HG02870 (cell line): ENCODE measurements at regions not wholly inside any gene's neighbourhood (a gene's known extent, or its start where the extent isn't known, plus 50 kb on each side); places are given as distances from the start of the nearest gene placed in this dataset.

ENCODE experiments used
- ATAC-seq: cut with Tn5 transposase; IDR thresholded peaks from one replicate; pipeline ENCODE4 v1.9.1; 2021; ENCODE audit warnings: mild to moderate bottlenecking, moderate library complexity; ENCODE audit not compliant: unreplicated experiment

DNA sequence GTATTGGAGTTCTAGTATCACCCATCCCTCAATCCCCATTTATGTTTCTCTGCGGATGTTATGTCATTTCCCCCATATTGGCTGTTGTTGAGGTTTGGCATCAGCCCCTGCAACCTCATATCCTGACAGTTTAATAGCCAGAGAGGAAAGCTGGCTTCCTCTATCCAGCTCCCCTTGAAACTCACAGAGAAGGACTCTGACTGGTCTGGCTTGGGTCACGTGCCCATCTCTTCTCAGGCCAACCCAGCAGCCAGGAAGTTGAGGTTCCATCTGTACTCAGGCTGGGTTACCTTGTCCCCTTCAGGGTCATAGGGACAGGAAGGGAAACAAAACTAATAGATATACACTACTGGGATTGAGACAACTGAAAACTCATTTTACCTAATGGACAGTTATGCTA lies 148.0 kb upstream of the SLC14A2 start:
- ATAC-seq = no peak

DNA sequence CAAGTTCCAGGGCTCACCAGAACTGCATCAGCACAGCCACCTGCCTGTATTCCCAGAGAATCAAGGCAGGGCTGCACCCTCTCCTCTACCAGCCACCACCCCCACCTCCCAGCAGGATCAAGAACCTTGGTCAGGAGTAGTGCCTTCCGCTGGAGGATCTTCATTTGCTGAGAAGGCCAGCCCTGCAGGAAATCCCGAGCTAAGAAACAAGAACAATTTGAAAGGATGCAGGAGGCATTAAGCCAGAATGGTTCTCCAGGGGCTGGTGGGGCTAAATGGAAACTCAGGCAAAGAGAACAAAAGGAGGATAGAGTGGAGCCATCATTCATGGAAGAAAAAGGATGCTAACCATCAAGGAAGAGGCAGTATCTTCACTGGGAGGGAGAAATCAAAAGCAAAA lies 147.3 kb upstream of the SLC14A2 start:
- no peak for ATAC-seq

DNA sequence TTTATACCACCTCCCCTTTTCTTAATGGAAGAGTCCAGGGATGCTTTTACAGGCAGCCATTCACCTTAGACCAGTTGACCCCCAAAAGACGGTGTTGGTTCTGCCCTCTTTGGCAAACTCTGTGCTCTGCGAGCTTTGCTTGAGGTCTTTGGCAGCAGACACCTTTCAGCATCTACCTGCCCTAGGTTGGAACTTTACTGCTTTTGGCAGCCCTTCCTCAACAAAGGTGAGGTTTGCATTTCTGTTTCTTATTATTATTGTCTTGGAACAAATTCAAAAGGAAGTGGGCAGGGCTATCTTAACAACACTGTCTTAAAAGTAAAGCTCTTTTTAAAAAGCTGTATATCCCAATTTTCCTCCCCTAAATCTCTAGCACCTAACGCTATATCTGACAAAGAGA lies 136.4 kb upstream of the SLC14A2 start:
- no peak for ATAC-seq

DNA sequence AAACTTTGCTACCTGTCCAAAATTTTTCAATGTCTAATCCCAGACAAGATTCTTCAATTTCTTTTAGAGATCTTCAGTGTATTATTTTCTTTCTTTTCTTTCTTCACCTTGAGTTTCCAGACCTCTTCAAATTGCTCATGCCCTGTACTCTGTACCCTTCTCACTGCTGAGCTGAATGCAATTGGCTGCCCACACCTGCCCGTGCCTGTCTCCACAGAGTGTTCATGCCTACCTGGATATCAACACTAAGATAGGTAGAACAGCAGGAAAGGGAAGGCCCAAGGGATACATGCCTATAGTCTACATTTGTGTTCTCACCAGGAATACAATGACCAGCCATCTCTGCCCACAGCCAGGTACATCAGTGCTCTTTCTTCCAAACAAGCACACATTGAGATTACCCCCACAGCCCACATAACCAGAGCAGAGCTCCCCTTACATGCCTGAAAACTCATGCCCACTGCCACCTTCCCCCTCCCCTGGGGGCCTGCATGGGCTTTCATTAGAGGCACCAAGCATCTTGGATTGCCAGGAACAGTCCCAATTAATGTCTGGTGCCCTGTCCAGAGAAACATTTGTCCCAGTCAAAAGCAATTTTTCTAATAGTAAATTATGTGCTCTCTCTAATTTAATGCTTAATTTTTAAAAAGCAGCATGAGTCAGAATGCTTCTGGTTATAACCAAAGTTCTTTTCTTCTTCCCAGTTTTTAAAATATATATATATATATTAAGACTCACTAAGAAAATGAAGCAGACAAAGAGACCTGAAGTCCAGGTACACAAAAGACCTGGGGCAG lies 134.9 kb upstream of the SLC14A2 start:
- no peak for ATAC-seq

DNA sequence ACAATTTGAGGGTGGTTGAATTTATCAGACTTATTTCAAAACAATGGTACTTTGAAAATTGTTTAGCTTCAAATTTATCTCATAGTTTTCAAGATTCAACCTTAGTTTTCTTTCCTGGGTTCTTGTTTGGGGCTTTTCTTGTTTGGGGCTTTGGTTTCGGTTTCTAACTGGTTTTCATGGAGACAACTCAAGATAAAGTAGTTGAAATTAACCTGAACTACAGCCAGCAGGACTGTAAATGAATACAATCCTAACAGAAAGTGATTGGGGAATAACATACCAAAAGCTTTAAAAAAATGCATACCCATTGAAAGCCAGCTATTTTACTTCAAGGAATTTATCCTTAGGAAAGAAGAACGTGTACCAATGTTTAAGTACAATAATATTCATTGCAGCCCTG lies 133.5 kb upstream of the SLC14A2 start:
- ATAC-seq = no peak

DNA sequence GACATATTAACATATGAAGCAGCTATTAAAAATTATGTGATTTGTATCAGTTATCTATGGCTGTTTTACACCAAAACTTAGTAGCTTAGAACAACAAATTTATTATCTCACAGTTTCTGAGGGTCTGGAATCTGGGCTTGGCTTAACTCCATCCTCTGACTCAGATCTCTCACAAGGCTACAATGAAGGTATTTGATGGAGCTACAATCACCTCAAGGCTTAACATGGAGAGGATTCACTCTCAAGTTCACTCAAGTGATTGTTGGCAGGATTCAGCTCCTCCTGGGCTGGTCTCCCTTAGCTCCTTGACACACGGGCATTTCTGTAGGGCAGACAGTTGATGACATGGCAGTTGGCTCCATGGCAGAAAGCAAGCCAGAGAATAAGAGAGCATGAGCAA lies 133.0 kb upstream of the SLC14A2 start:
- no peak for ATAC-seq

DNA sequence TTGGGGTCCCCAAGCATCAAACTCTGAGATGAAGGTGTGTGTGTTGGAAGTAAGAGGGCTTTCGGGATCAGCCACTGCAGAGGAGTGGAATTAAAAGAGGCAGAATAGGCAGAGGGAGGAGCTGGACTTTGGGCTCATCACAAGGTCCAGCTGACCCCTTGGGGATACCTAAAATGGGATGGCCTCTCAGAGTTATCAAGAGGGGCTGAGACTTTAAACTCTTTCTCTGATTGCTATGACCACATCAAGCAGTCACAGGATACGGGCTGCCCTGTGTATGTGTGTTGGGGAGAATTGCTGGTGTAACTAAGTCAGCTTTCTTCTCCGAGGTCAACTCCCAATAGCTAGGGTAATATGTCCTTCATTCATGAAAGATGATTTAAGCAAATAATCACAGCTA lies 127.7 kb upstream of the SLC14A2 start:
- ATAC-seq = no peak

DNA sequence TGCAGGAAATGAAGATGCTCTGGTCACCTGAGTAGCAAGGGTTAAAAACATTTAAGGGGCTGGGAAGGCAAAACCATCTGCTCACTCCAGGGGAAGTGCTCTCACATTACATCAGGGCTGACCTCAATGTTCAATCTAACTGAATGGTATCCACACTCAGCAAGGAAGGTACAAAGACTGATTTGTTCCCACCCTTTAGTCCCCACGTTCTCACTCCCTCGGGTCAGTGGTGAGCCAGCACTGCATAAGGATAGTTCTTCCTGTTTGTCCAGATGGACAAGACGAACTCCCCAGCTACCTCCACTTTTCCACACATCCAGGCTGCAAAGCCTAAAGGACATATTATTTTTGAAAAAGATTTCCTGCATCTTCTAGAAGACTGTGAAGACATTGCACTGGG lies 126.6 kb upstream of the SLC14A2 start:
- ATAC-seq = no peak

DNA sequence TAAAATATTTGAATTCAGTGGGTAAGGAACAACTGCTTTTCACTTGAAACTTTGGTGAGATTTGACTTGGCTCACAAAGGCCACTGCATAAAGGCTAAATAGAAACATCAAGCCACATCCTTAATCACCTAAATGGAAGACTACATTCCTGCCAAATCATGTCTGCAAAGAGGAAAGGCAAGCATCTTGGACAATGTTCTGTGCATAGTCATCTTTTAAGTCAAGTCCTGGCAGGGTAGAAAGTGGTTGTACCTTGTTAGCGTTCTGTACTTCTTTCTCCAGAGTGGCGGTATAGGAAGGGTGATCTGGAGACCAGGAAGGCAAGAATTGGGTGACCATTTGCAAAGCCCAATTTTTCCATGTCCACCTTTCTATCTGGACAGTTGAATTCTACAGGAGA lies 121.4 kb upstream of the SLC14A2 start:
- no peak for ATAC-seq

DNA sequence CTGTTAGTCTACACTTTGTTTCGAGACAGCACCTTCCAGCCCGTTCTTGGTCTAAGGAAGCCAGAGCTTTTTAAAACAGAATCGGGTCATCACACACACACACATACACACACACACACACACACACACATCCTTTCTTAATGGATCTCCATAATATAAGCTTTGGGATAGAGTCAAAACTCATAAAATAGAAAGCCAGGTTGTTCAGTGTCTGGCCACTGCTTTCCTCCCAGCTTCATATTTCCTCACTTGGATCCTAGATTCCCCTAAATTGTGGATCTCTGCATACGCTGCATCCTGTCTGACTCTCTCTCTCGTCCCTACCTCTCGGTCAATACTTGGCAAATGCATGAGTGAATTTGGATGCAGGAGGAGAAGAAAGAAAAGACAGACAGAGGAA lies 120.5 kb upstream of the SLC14A2 start:
- no peak for ATAC-seq

DNA sequence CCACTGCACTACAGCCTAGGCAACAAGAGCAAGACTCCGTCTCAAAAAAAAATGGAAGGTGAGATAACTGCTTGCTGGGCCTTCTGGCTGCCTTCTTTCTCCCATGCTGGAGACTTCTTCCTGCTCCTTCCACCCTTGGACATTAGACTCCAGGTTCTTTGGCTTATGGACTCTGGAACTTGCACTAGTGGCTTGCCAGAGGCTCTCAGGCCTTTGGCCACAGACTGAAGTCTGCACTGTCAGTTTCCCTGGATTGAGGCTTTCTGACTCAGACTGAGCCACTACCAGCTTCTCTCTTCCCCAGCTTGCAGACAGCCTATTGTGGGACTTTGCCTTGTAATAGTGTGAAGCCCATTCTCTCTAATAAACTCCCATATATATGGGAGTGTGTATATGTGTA lies 118.5 kb upstream of the SLC14A2 start:
- no peak for ATAC-seq

DNA sequence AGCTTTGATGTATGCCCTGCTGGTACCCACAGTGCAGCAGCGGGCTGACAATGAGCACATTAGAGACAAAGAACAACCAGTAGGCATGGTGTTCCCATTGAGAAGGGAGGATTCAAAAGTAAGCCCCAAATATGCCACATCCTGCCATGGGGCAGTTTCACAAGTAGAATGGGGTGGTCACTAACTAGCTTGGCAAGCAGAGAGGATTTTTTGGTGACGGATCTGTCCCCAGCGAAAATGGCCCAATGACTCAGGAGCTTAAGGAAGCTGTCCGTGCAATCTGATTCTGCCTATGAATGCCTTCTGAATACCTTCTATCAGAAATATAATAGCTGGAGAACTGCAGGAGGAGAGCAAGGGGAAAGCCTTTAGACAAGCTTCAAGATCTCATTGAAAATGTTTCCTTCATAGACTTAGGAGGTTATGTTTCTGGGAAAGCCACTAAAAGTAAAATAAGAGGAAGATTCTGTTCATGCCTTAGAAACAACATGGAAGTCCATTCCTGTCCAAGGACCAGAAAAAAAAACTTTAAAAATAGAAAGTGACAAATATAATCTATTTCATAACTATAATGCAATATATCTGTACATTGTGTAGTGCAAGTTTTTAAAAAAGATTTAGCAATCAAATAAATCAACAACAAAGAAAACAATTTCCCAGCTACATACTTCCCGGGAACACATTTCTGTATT lies 117.5 kb upstream of the SLC14A2 start:
- no peak for ATAC-seq

DNA sequence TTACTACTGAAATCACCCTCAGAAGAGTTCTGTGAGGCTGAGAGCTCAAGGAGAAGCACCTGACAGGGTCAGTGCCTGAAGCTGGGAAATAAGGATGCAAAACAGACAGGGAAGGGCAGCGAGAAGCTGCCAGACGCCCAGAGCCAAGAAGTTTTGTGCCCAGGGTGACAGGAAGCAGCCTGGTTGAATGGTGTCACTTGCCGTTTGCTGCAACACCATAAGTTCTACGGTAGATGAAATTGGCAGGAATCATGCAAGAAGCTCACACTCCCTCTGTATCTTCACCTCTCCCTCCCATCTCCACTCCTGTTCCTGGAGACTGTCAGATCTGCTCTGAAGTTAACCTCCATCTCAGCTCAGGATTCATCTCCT lies 117.0 kb upstream of the SLC14A2 start:
- ATAC-seq = no peak

DNA sequence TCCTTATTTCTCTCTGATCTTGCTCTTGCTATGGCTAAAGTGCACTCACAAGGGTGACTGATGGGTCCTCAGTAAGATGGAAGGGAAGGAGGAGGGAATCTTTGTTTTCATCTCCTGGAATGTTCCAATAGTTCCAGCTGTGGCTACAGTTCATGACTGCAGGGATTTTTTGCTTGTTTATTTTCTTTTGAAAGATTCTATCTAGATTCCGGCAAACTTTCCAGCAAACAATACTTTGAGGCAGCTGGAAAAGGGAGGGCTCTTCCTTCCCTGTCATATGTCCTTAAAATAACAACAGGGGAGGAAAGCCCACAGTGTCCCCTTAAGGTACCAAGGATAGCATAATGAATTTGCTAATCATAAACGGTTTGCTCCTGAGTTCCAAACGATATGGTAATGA lies 111.3 kb upstream of the SLC14A2 start:
- ATAC-seq = no peak

DNA sequence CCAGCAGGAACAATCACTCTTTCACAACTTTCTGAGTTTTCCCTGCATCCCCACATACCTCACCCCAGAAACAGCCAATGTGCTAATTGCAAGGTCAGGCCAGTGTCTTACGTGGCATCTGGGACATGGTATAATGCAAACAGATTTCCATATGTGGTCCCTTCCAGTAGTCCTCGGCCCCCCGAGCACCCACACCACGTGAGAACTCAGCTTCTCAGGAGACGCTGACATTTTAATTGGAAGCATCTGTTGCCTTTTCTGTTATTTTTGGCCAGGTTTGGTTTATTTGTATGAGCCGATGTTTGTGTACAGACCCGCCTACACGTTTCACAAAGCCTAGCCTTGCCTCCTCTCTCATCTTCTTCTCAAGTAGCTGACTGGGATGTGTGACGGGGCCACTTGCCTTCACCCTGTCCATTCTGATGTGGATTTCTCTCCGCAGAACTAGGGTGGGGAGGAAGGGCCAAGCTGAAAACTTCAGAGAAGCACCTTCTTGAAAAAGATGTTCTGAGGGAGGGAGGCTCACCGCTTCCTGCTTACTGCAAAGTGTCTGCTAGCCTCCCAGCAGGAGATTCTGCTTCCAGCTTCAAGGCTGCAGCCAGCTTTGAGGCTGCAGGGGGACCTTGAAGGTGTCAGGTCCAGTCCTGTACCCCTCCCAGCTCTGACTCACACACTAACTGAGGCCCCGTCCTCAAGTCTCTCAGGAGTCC lies 109.6 kb upstream of the SLC14A2 start:
- no peak for ATAC-seq

DNA sequence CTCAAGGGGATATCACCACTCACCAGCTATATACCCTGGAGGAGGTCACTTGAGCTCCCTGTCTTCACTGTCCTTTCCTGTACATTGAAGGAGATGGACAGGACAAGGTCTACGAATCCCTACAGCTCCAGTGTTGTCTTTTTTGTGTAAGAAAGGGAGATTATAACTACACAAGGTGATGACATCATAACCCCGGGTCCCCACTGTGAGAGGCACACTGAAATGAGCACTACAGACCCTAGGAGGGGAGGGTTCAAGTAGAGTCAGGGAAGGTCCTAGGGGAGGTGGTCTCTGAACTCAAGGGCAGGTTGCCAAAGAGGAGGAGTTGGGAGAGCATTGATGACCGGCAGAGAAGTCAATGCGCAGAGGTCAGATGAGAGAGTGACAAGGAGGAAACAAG lies 108.3 kb upstream of the SLC14A2 start:
- ATAC-seq = no peak

DNA sequence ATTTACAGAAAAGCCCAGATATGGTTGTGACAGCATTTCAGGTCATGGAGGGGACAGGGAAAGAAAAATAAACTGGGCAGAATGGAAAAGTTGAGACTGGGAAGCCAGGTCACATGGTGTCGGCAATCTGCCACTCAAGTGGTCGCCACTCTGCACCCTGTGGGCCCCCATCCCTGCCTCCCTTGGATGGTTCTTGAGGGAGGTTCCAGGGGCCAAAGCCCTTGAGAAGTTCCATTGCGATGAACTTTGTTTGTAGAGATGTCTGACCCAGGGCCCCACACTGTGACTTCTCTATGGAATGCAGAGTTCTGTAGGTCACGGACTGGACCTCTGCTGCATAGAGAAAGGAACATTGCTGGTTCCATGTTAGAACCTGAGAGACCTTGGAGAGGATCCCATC lies 105.7 kb upstream of the SLC14A2 start:
- ATAC-seq = no peak

DNA sequence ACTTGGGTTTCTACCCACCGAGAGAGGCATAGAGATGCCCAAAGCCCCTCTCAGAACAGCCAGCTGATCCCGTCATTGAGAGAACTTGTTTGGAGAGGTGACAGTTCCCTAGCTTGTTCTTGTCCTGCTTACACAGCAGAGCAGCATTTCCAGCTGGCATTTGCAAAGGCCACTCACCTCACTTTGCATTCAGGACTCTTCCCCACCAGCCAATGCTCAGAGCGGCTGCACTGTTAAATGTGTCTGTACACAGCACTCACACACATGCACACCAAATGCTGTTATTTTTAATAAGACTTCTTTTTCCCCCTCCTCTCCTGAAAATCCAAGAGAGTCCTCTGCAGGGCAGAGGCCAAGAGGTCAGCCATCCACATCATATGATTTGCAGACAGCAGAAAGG lies 104.6 kb upstream of the SLC14A2 start:
- no peak for ATAC-seq

DNA sequence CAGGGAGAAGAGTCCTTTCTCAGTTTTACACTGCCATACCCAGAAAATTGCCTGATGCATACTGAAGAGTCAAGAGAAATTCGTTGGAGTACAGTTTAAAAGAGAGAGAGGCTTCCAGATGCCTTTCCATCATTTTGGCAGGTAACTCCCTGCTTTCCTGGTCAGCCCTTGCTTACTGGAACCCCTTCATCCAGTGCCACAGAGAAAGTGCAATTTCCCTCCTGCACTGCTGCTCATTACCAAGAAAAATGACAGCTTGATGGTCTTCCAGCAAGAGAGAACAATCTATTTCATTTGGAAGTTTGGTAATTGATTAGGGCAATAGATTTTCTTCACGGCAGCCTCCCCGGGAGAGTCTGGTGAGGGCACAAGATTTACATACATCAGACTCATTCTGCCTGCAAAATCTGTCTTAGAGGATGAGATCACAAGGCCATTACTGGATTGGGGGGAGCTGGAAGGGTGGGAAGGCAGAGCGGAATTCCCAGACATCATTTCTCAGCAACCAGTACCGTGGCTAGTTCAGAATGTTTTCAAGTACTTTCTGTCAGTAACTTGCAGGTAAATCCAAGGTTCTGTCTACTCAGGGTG lies 102.8 kb upstream of the SLC14A2 start:
- no peak for ATAC-seq

DNA sequence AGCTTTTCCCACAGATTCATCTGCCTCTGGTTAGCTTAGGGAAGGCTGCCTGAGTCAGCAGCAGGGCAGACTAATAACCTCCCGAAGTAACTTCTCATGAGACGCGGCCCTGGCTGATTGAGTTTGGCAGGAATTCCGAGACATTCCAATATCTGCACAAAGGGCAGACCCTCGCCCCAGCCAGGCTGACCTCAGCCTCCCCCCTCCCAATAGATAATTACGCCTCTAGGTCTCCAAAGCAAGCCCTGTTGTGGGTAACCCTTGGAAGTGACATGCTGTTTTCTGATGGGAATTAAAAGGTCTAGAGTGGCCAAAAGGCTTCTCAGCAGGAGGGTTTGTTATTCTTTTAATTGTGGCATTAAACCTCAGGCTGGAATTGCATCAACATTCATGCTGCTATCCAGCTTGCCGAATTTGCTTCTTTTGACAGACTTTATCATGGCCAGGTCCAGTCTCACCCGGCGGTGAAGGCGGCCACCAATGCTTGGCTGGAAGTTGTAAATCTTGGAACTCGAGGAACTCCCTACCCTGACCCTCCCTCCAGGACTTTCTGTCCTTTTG lies 98.0 kb upstream of the SLC14A2 start:
- ATAC-seq = no peak
